ENCODE measurements at regions not wholly inside any gene's neighbourhood (a gene's known extent, or its start where the extent isn't known, plus 50 kb on each side); places are given as distances from the start of the nearest gene placed in this dataset.

- no peak for TF ChIP-seq REST (IDR thresholded peaks at IDR 0.05; ENCODE audit: insufficient read depth in 1 of 2, low read depth in 2 of 2, low read length in 2 of 2)
- no peak for TF ChIP-seq TAF1 (IDR thresholded peaks at IDR 0.05; ENCODE audit: borderline replicate concordance, insufficient read depth, low read length)
- no peak for TF ChIP-seq POLR2AphosphoS5 (IDR thresholded peaks at IDR 0.05; ENCODE audit: low read depth, low read length)
- TF ChIP-seq FOXP2 (optimal IDR thresholded peaks at IDR 0.05; ENCODE audit: borderline replicate concordance, extremely low read depth, extremely low read length, insufficient read depth), result no peak
- no peak for TF ChIP-seq SIN3A (IDR thresholded peaks at IDR 0.05; ENCODE audit: borderline replicate concordance, insufficient read depth, low read length)
These were observed 452.1 kb downstream of the TXNL1 start for GRCh38 chr18:56186319-56186718.

GRCh38 chr18:56185126-56185525 lies 453.3 kb downstream of the TXNL1 start:
- TF ChIP-seq REST (IDR thresholded peaks at IDR 0.05; ENCODE audit: insufficient read depth in 1 of 2, low read depth in 2 of 2, low read length in 2 of 2), result no peak
- no peak for TF ChIP-seq TAF1 (IDR thresholded peaks at IDR 0.05; ENCODE audit: borderline replicate concordance, insufficient read depth, low read length)
- no peak for TF ChIP-seq POLR2AphosphoS5 (IDR thresholded peaks at IDR 0.05; ENCODE audit: low read depth, low read length)
- no peak for TF ChIP-seq SIN3A (IDR thresholded peaks at IDR 0.05; ENCODE audit: borderline replicate concordance, insufficient read depth, low read length)
- TF ChIP-seq FOXP2 (optimal IDR thresholded peaks at IDR 0.05; ENCODE audit: borderline replicate concordance, extremely low read depth, extremely low read length, insufficient read depth), result no peak

GRCh38 chr18:56176751-56177150 lies 461.6 kb downstream of the TXNL1 start:
- TF ChIP-seq TAF1 (IDR thresholded peaks at IDR 0.05; ENCODE audit: borderline replicate concordance, insufficient read depth, low read length) (no peak), REST (IDR thresholded peaks at IDR 0.05; ENCODE audit: insufficient read depth in 1 of 2, low read depth in 2 of 2, low read length in 2 of 2) (no peak), FOXP2 (optimal IDR thresholded peaks at IDR 0.05; ENCODE audit: borderline replicate concordance, extremely low read depth, extremely low read length, insufficient read depth) (no peak), POLR2AphosphoS5 (IDR thresholded peaks at IDR 0.05; ENCODE audit: low read depth, low read length) (no peak), SIN3A (IDR thresholded peaks at IDR 0.05; ENCODE audit: borderline replicate concordance, insufficient read depth, low read length) (no peak)

- TF ChIP-seq SIN3A (IDR thresholded peaks at IDR 0.05; ENCODE audit: borderline replicate concordance, insufficient read depth, low read length) (no peak), POLR2AphosphoS5 (IDR thresholded peaks at IDR 0.05; ENCODE audit: low read depth, low read length) (no peak), FOXP2 (optimal IDR thresholded peaks at IDR 0.05; ENCODE audit: borderline replicate concordance, extremely low read depth, extremely low read length, insufficient read depth) (no peak)
These were observed 462.9 kb downstream of the TXNL1 start for GRCh38 chr18:56175330-56176001.

GRCh38 chr18:56173542-56174220 lies 464.7 kb downstream of the TXNL1 start:
- TF ChIP-seq TAF1 (IDR thresholded peaks at IDR 0.05; ENCODE audit: borderline replicate concordance, insufficient read depth, low read length), result no peak
- TF ChIP-seq SIN3A (IDR thresholded peaks at IDR 0.05; ENCODE audit: borderline replicate concordance, insufficient read depth, low read length), result no peak
- no peak for TF ChIP-seq FOXP2 (optimal IDR thresholded peaks at IDR 0.05; ENCODE audit: borderline replicate concordance, extremely low read depth, extremely low read length, insufficient read depth)
- TF ChIP-seq POLR2AphosphoS5 (IDR thresholded peaks at IDR 0.05; ENCODE audit: low read depth, low read length), result no peak
- no peak for TF ChIP-seq REST (IDR thresholded peaks at IDR 0.05; ENCODE audit: insufficient read depth in 1 of 2, low read depth in 2 of 2, low read length in 2 of 2)

Data from PFSK-1 (cell line).